Bronchial epithelial cell (primary cell): ENCODE measurements at regions not wholly inside any gene's neighbourhood (a gene's known extent, or its start where the extent isn't known, plus 50 kb on each side); places are given as distances from the start of the nearest gene placed in this dataset.
A peak's percentile ranks its signal among the peaks of the same experiment; 100 is the strongest.

Experiments used
- DNase-seq: peaks from one replicate; pipeline ENCODE4 v3.0.0-alpha.2; 2010; ENCODE audit warnings: low read depth
- FAIRE-seq: peaks from 2 replicates; lab custom pipeline; 2011; peaks lifted over from hg19 to GRCh38; lab: Jason Lieb, UNC
- H3K27me3 ChIP-seq: 2 replicates; pipeline ENCODE4 v1.5.1; 2011; ENCODE audit warnings: low read length; ENCODE audit not compliant: control insufficient read depth, insufficient read depth
- H3K36me3 ChIP-seq: 2 replicates; pipeline ENCODE4 v1.5.1; 2011; ENCODE audit warnings: low read length; ENCODE audit not compliant: control insufficient read depth, insufficient read depth
- H3K4me3 ChIP-seq: 2 replicates; pipeline ENCODE4 v1.5.1; 2011; ENCODE audit warnings: mild to moderate bottlenecking, low read depth, low read length, control low read depth
- CTCF ChIP-seq: IDR thresholded peaks from 2 replicates; pipeline ENCODE4 v1.5.1; 2011; ENCODE audit warnings: mild to moderate bottlenecking, moderate library complexity, low read length, control low read depth, inconsistent platforms; ENCODE audit not compliant: insufficient read depth, severe bottlenecking

- no peak for FAIRE-seq
- Histone ChIP-seq H3K36me3 (no peaks in the 10 kb centered on the region), H3K27me3 (no peaks in the 10 kb centered on the region), H3K4me3 (no peak overlapping the region)
- peak; percentile 87 for DNase-seq
- no peak for TF ChIP-seq CTCF
Measured at GRCh38 chr1:227372726-227373130, 54.4 kb upstream of the CDC42BPA start.

GRCh38 chr1:227370533-227371254 lies 52.4 kb upstream of the CDC42BPA start:
- H3K36me3 ChIP-seq, result no peaks in the 10 kb centered on the region
- FAIRE-seq (no peak), DNase-seq (peak; percentile 90)
- no peaks in the 10 kb centered on the region for H3K27me3 ChIP-seq
- no peak overlapping the region for H3K4me3 ChIP-seq
- TF ChIP-seq CTCF, result no peak

- FAIRE-seq (no peak), DNase-seq (peak; percentile 27)
- H3K36me3 ChIP-seq, result no peaks in the 10 kb centered on the region
- no peaks in the 10 kb centered on the region for H3K27me3 ChIP-seq
- no peak overlapping the region for H3K4me3 ChIP-seq
- TF ChIP-seq CTCF, result no peak
Measured at GRCh38 chr1:227369102-227369760, 50.9 kb upstream of the CDC42BPA start.
